Cardiac fibroblast (primary cell): ENCODE measurements at regions not wholly inside any gene's neighbourhood (a gene's known extent, or its start where the extent isn't known, plus 50 kb on each side); places are given as distances from the start of the nearest gene placed in this dataset.

Experiments used
- DNase-seq, 2 donors: peaks; one replicate each; pipeline versions ENCODE4 v3.0.0 to v3.0.0-alpha.2; 2010; ENCODE audit warnings: low read depth in 2 of 2
- H3K4me3 ChIP-seq, 2 donors: replicated peaks in 1 of 2; 1 replicate in 1 of 2; 2 replicates in 1 of 2; pipeline ENCODE4 v1.5.1; 2011; ENCODE audit warnings: low read depth in 2 of 2, low read length in 2 of 2, mild to moderate bottlenecking in 2 of 2, moderate library complexity in 1 of 2
- CTCF ChIP-seq: IDR thresholded peaks from one replicate; pipeline ENCODE4 v1.5.1; 2011; ENCODE audit warnings: low read depth, mild to moderate bottlenecking, low read length, inconsistent platforms

- peak; percentile 18 for TF ChIP-seq CTCF
- no peak overlapping the region for H3K4me3 ChIP-seq
- peak in 1 of 2 donors; percentile 18 for DNase-seq
Measured at GRCh38 chr3:127406309-127407025, 118.6 kb upstream of the PRR20G start.

GRCh38 chr3:127405791-127406190 lies 117.9 kb upstream of the PRR20G start:
- no peak overlapping the region for H3K4me3 ChIP-seq
- no peak for DNase-seq
- no peak for TF ChIP-seq CTCF

GRCh38 chr3:127405010-127405598 lies 117.3 kb upstream of the PRR20G start:
- DNase-seq, result no peak
- H3K4me3 ChIP-seq, result no peak overlapping the region
- no peak for TF ChIP-seq CTCF

GRCh38 chr3:127404221-127405009 lies 116.6 kb upstream of the PRR20G start:
- TF ChIP-seq CTCF, result no peak
- H3K4me3 ChIP-seq, result no peak overlapping the region
- DNase-seq, result no peak

- TF ChIP-seq CTCF, result no peak
- no peak overlapping the region for H3K4me3 ChIP-seq
- no peak for DNase-seq
Measured at GRCh38 chr3:127403795-127404194, 115.9 kb upstream of the PRR20G start.

- no peak for DNase-seq
- no peak for TF ChIP-seq CTCF
- H3K4me3 ChIP-seq, result no peak overlapping the region
Measured at GRCh38 chr3:127399154-127399553, 111.3 kb upstream of the PRR20G start.
